GM10266 (cell line): ENCODE measurements at regions not wholly inside any gene's neighbourhood (a gene's known extent, or its start where the extent isn't known, plus 50 kb on each side); places are given as distances from the start of the nearest gene placed in this dataset.

Source experiments
- DNase-seq: peaks from one replicate; pipeline ENCODE4 v3.0.0; 2012; ENCODE audit errors: extremely low spot score
- CTCF ChIP-seq: IDR thresholded peaks from 2 replicates; pipeline ENCODE4 v1.5.1; 2012; ENCODE audit warnings: mild to moderate bottlenecking, low read depth; ENCODE audit not compliant: control insufficient read depth, insufficient read depth; ENCODE audit errors: missing control alignments

GRCh38 chr5:125181159-125181558 is 434.7 kb upstream of the ZNF608 start:
- no peak for DNase-seq
- TF ChIP-seq CTCF, result no peak

GRCh38 chr5:125181955-125182354 is 435.5 kb upstream of the ZNF608 start:
- TF ChIP-seq CTCF, result no peak
- no peak for DNase-seq

GRCh38 chr5:125185740-125186139 is 439.3 kb upstream of the ZNF608 start:
- TF ChIP-seq CTCF, result no peak
- no peak for DNase-seq

GRCh38 chr5:125186911-125187375 is 440.5 kb upstream of the ZNF608 start:
- no peak for DNase-seq
- no peak for TF ChIP-seq CTCF

- no peak for TF ChIP-seq CTCF
- no peak for DNase-seq
Observed at GRCh38 chr5:125189531-125189941, 443.1 kb upstream of the ZNF608 start.

GRCh38 chr5:125190232-125191087 is 444.0 kb upstream of the ZNF608 start:
- DNase-seq, result no peak

GRCh38 chr5:125194883-125195282 is 448.4 kb upstream of the ZNF608 start:
- no peak for DNase-seq
- TF ChIP-seq CTCF, result no peak

More at GRCh38 chr5:125190232-125191087, 444.0 kb upstream of the ZNF608 start:
- no peak for TF ChIP-seq CTCF
